Nephron progenitor cell (in vitro differentiated cells): ENCODE measurements at regions not wholly inside any gene's neighbourhood (a gene's known extent, or its start where the extent isn't known, plus 50 kb on each side); places are given as distances from the start of the nearest gene placed in this dataset.

Experiments
- DNase-seq: peaks from one replicate; pipeline ENCODE4 v3.0.0; 2021
- H3K27ac Mint-ChIP-seq: 2 replicates; pipeline ENCODE4 v1.8.0; 2021; ENCODE audit warnings: mild to moderate bottlenecking, moderate library complexity, mixed read lengths
- H3K27me3 Mint-ChIP-seq: 2 replicates; pipeline ENCODE4 v1.8.0; 2021; ENCODE audit warnings: mild to moderate bottlenecking, low read depth, mixed read lengths; ENCODE audit not compliant: poor library complexity
- H3K36me3 Mint-ChIP-seq: 2 replicates; pipeline ENCODE4 v1.8.0; 2021; ENCODE audit warnings: low read depth, mixed read lengths
- H3K4me1 Mint-ChIP-seq: 2 replicates; pipeline ENCODE4 v1.8.0; 2021; ENCODE audit warnings: mixed read lengths
- H3K4me3 Mint-ChIP-seq: 2 replicates; pipeline ENCODE4 v1.8.0; 2021; ENCODE audit warnings: mild to moderate bottlenecking, moderate library complexity, mixed read lengths
- H3K9me3 Mint-ChIP-seq: 2 replicates; pipeline ENCODE4 v1.8.0; 2021; ENCODE audit warnings: mild to moderate bottlenecking, moderate library complexity, mixed read lengths
- CTCF ChIP-seq: fragments of 200-600 bp; sonication (generic); IDR thresholded peaks from 2 replicates; pipeline ENCODE4 v1.5.0; 2021; ENCODE audit warnings: antibody characterized with exemption

GRCh38 chr16:5433587-5433986 is 336.0 kb upstream of the EEF2KMT start:
- TF ChIP-seq CTCF: no peak

GRCh38 chr16:5432166-5432565 is 334.6 kb upstream of the EEF2KMT start:
- Mint-ChIP-seq H3K27me3 (peaks cover 5% of the 10 kb centered on the region), H3K27ac (no peak overlapping the region), H3K4me3 (no peak overlapping the region), H3K36me3 (no peaks in the 10 kb centered on the region), H3K9me3 (no peaks in the 10 kb centered on the region), H3K4me1 (peaks cover 58% of the 10 kb centered on the region)
- no peak for TF ChIP-seq CTCF
- no peak for DNase-seq

More at GRCh38 chr16:5433587-5433986, 336.0 kb upstream of the EEF2KMT start:
- DNase-seq: no peak
- Mint-ChIP-seq H3K27me3 (no peaks in the 10 kb centered on the region), H3K27ac (no peak overlapping the region), H3K4me3 (no peak overlapping the region), H3K9me3 (no peaks in the 10 kb centered on the region), H3K4me1 (peaks cover 51% of the 10 kb centered on the region), H3K36me3 (no peaks in the 10 kb centered on the region)

- H3K27ac Mint-ChIP-seq: no peak overlapping the region
- H3K9me3 Mint-ChIP-seq: no peaks in the 10 kb centered on the region
- TF ChIP-seq CTCF: no peak
- peaks cover 7% of the 10 kb centered on the region for H3K27me3 Mint-ChIP-seq
- no peaks in the 10 kb centered on the region for H3K36me3 Mint-ChIP-seq
- no peak for DNase-seq
- H3K4me3 Mint-ChIP-seq: no peak overlapping the region
- peaks cover 68% of the 10 kb centered on the region for H3K4me1 Mint-ChIP-seq
Measured at GRCh38 chr16:5430598-5430997, 333.0 kb upstream of the EEF2KMT start.

GRCh38 chr16:5428932-5429331 is 331.3 kb upstream of the EEF2KMT start:
- peak; percentile 26 for TF ChIP-seq CTCF
- Mint-ChIP-seq H3K9me3 (no peaks in the 10 kb centered on the region), H3K36me3 (no peaks in the 10 kb centered on the region), H3K27ac (peak overlapping the region; percentile 13), H3K4me1 (peaks cover 59% of the 10 kb centered on the region), H3K4me3 (no peak overlapping the region), H3K27me3 (peaks cover 14% of the 10 kb centered on the region)
- peak; percentile 25 for DNase-seq

GRCh38 chr16:5427571-5427970 is 330.0 kb upstream of the EEF2KMT start:
- Mint-ChIP-seq H3K36me3 (no peaks in the 10 kb centered on the region), H3K4me3 (no peak overlapping the region), H3K27me3 (peaks cover 17% of the 10 kb centered on the region), H3K9me3 (no peaks in the 10 kb centered on the region), H3K27ac (no peak overlapping the region), H3K4me1 (peaks cover 46% of the 10 kb centered on the region)
- no peak for DNase-seq
- TF ChIP-seq CTCF: no peak

- TF ChIP-seq CTCF: no peak
- peaks cover 21% of the 10 kb centered on the region for H3K27me3 Mint-ChIP-seq
- no peak overlapping the region for H3K27ac Mint-ChIP-seq
- H3K36me3 Mint-ChIP-seq: no peaks in the 10 kb centered on the region
- peaks cover 17% of the 10 kb centered on the region for H3K4me1 Mint-ChIP-seq
- H3K4me3 Mint-ChIP-seq: no peak overlapping the region
- no peaks in the 10 kb centered on the region for H3K9me3 Mint-ChIP-seq
- no peak for DNase-seq
Measured at GRCh38 chr16:5422643-5423496, 325.3 kb upstream of the EEF2KMT start.
